Cardiac muscle cell (in vitro differentiated cells and primary cell): ENCODE measurements at regions not wholly inside any gene's neighbourhood (a gene's known extent, or its start where the extent isn't known, plus 50 kb on each side); places are given as distances from the start of the nearest gene placed in this dataset.

Experiments
- DNase-seq, 2 donors: peaks; one replicate each; pipeline versions ENCODE4 v3.0.0 to v3.0.0-alpha.2; 2010 to 2017; ENCODE audit warnings: low read depth in 1 of 2, low spot score in 1 of 2
- H3K27ac ChIP-seq: fragments of 200-600 bp; sonication (generic); 2 replicates; pipeline ENCODE4 v1.5.1; 2016
- H3K27me3 ChIP-seq: fragments of 200-600 bp; sonication (generic); 2 replicates; pipeline ENCODE4 v1.6.0; 2016; ENCODE audit warnings: control low read depth
- H3K36me3 ChIP-seq: fragments of 200-600 bp; sonication (generic); 2 replicates; pipeline ENCODE4 v1.5.1; 2016; ENCODE audit warnings: control low read depth
- H3K4me1 ChIP-seq: fragments of 200-600 bp; sonication (generic); 2 replicates; pipeline ENCODE4 v1.8.1; 2017; ENCODE audit warnings: low read depth, mild to moderate bottlenecking, mixed run types
- H3K4me3 ChIP-seq: fragments of 200-600 bp; sonication (generic); 2 replicates; pipeline ENCODE4 v1.5.1; 2016; ENCODE audit warnings: mild to moderate bottlenecking
- H3K9me3 ChIP-seq: fragments of 200-600 bp; sonication (generic); 2 replicates; pipeline ENCODE4 v1.5.1; 2017; ENCODE audit warnings: low read depth, mild to moderate bottlenecking, control low read depth
- TF ChIP-seq, protein P1 (sequence below): IDR thresholded peaks from 2 replicates; pipeline ENCODE4 v1.5.1; 2012; ENCODE audit warnings: low read depth, mild to moderate bottlenecking, low read length

DNA sequence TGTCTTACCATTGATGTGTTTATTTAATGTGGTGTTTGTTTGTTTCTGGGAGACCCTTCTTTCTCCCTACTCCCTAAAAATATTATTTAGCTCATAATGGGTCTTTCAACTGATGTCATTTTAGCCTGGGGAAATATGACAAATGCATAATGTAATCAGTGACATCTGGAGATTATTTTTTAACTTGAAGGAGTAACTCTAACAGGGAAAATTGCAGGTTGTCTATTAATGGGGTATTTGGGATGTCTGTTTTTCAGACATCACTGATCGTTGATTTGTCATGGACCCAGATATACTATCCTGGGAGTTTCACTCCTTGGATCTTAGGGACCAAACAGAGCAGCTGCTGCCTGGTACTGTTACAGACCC is 230.4 kb downstream of the LOXHD1 start:
- Histone ChIP-seq H3K27me3 (no peaks in the 10 kb centered on the region), H3K27ac (no peak overlapping the region), H3K36me3 (no peaks in the 10 kb centered on the region), H3K4me3 (no peak overlapping the region), H3K4me1 (peaks cover 10% of the 10 kb centered on the region), H3K9me3 (no peaks in the 10 kb centered on the region)
- TF ChIP-seq, protein P1, sequence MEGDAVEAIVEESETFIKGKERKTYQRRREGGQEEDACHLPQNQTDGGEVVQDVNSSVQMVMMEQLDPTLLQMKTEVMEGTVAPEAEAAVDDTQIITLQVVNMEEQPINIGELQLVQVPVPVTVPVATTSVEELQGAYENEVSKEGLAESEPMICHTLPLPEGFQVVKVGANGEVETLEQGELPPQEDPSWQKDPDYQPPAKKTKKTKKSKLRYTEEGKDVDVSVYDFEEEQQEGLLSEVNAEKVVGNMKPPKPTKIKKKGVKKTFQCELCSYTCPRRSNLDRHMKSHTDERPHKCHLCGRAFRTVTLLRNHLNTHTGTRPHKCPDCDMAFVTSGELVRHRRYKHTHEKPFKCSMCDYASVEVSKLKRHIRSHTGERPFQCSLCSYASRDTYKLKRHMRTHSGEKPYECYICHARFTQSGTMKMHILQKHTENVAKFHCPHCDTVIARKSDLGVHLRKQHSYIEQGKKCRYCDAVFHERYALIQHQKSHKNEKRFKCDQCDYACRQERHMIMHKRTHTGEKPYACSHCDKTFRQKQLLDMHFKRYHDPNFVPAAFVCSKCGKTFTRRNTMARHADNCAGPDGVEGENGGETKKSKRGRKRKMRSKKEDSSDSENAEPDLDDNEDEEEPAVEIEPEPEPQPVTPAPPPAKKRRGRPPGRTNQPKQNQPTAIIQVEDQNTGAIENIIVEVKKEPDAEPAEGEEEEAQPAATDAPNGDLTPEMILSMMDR = no peak
- no peak for DNase-seq
